GM23248 (cell line): ENCODE measurements at regions not wholly inside any gene's neighbourhood (a gene's known extent, or its start where the extent isn't known, plus 50 kb on each side); places are given as distances from the start of the nearest gene placed in this dataset.

Source experiments
- DNase-seq: peaks from one replicate; pipeline ENCODE4 v3.0.0-alpha.2; 2015
- H2AFZ ChIP-seq: fragments of 200-600 bp; sonication (generic); 2 replicates; pipeline ENCODE4 v1.6.1; 2016; ENCODE audit warnings: antibody characterized with exemption
- H3F3A ChIP-seq: fragments of 200-600 bp; sonication (generic); 2 replicates; pipeline ENCODE4 v1.6.1; 2016; ENCODE audit warnings: mild to moderate bottlenecking, antibody characterized with exemption, mixed run types; ENCODE audit not compliant: insufficient read depth
- H3K27ac ChIP-seq: fragments of 200-600 bp; sonication (generic); 2 replicates; pipeline ENCODE4 v1.5.1; 2016; ENCODE audit warnings: mild to moderate bottlenecking
- H3K27me3 ChIP-seq: fragments of 200-600 bp; sonication (generic); replicated peaks from 2 replicates; pipeline ENCODE4 v1.6.1; 2016; ENCODE audit warnings: mild to moderate bottlenecking; ENCODE audit not compliant: insufficient read depth
- H3K36me3 ChIP-seq: fragments of 200-600 bp; sonication (generic); 2 replicates; pipeline ENCODE4 v1.6.1; 2016; ENCODE audit warnings: low read depth, mild to moderate bottlenecking
- H3K4me1 ChIP-seq: fragments of 200-600 bp; sonication (generic); 2 replicates; pipeline ENCODE4 v1.6.1; 2016; ENCODE audit warnings: mild to moderate bottlenecking; ENCODE audit not compliant: insufficient read depth
- H3K4me2 ChIP-seq: fragments of 200-600 bp; sonication (generic); one replicate; pipeline ENCODE4 v1.6.1; 2016; ENCODE audit warnings: mild to moderate bottlenecking; ENCODE audit not compliant: unreplicated experiment
- H3K4me3 ChIP-seq: fragments of 200-600 bp; sonication (generic); 2 replicates; pipeline ENCODE4 v1.5.1; 2016; ENCODE audit warnings: mild to moderate bottlenecking
- H3K79me2 ChIP-seq: fragments of 200-600 bp; sonication (generic); 2 replicates; pipeline ENCODE4 v1.6.1; 2016; ENCODE audit warnings: mild to moderate bottlenecking; ENCODE audit not compliant: insufficient read depth
- H3K9ac ChIP-seq: fragments of 200-600 bp; sonication (generic); 2 replicates; pipeline ENCODE4 v1.6.1; 2016; ENCODE audit warnings: mild to moderate bottlenecking
- H3K9me2 ChIP-seq: fragments of 200-600 bp; sonication (generic); 2 replicates; pipeline ENCODE4 v1.6.1; 2016; ENCODE audit warnings: mixed run types, mild to moderate bottlenecking, moderate library complexity; ENCODE audit not compliant: insufficient read depth
- H3K9me3 ChIP-seq: fragments of 200-600 bp; sonication (generic); one replicate; pipeline ENCODE4 v1.6.1; 2017; ENCODE audit warnings: low read depth
- H4K20me1 ChIP-seq: fragments of 200-600 bp; sonication (generic); 2 replicates; pipeline ENCODE4 v1.6.0; 2016; ENCODE audit not compliant: insufficient read depth
- EZH2 ChIP-seq: fragments of 200-600 bp; sonication (generic); IDR thresholded peaks from 2 replicates; pipeline ENCODE4 v1.6.1; 2018; ENCODE audit warnings: antibody characterized with exemption, mild to moderate bottlenecking; ENCODE audit not compliant: insufficient read depth, poor library complexity, severe bottlenecking
- EZH2phosphoT487 ChIP-seq: fragments of 200-600 bp; sonication (generic); IDR thresholded peaks from 2 replicates; pipeline ENCODE4 v1.6.1; 2018; ENCODE audit warnings: antibody characterized with exemption, moderate library complexity, mild to moderate bottlenecking, low read depth; ENCODE audit not compliant: insufficient read depth
- WGBS, 2 experiments: methylation state at CpG; one replicate each; pipeline ENCODE4 v1.1.6; 2015 to 2017; ENCODE audit warnings: low lambda C conversion rate in 2 of 2, low coverage in 1 of 2; ENCODE audit errors: missing lambda C conversion rate in 2 of 2; 5-methylcytosine and 5-hydroxymethylcytosine counted together
- in situ Hi-C: fragments of 300-500 bp; cut with MboI; formaldehyde crosslinking; loops from 2 replicates; pipeline ENCODE4 v1.15.0; 2020

DNA sequence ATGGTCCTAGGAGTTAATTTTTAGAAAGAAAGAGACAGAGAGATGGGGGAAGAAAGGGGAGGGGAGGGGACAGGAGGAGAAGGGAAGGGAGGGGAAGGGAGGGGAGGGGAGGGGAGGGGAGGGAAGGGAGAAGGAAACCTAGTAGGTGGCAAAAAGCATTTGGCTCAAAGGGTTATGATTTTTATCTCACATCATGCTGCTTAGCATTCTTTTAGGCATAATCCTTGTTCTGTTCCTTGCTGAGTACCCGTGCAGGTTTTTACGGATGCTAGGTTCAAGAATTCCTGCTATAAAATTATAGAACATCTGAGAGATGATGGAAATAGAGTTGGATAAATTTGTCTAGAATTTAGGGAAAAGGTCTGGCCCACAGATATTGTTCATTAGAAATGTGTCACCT is 132.4 kb upstream of the PRSS1 start:
- H3K4me1 ChIP-seq, result peaks cover 16% of the 10 kb centered on the region
- DNase-seq, result no peak
- H3K9ac ChIP-seq, result no peak overlapping the region
- H3K9me2 ChIP-seq, result no peaks in the 10 kb centered on the region
- H3F3A ChIP-seq, result peaks cover 8% of the 10 kb centered on the region; the same call in 1 of the 2 replicates
- H2AFZ ChIP-seq, result no peak overlapping the region
- no peaks in the 10 kb centered on the region for H3K79me2 ChIP-seq
- H3K4me3 ChIP-seq, result no peak overlapping the region
- in situ Hi-C loops, result no loop called here
- WGBS, 2 experiments, result 59 to 71% methylated on average over 2 of the region's 2 CpGs
- TF ChIP-seq EZH2phosphoT487, result no peak
- TF ChIP-seq EZH2, result no peak
- no peaks in the 10 kb centered on the region for H3K36me3 ChIP-seq
- peaks cover 12% of the 10 kb centered on the region; the same call in 1 of the 2 replicates for H3K27me3 ChIP-seq
- no peak overlapping the region for H3K4me2 ChIP-seq
- no peak overlapping the region for H3K27ac ChIP-seq
- no peaks in the 10 kb centered on the region for H3K9me3 ChIP-seq
- no peaks in the 10 kb centered on the region for H4K20me1 ChIP-seq

DNA sequence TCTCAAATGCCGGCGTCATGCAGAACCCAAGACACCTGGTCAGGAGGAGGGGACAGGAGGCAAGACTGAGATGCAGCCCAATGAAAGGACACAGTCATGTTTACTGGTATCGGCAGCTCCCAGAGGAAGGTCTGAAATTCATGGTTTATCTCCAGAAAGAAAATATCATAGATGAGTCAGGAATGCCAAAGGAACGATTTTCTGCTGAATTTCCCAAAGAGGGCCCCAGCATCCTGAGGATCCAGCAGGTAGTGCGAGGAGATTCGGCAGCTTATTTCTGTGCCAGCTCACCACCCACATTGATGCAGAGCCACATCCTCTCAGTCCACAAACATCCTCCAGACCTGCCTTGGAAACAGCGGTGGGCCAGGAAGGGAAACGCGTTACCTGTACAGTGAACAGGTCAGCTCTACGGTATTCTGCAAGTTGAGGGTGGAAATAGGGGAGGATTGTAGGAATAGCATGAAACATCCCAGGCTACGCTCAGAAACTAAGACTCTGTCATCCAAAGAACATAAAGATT is 133.1 kb upstream of the PRSS1 start:
- TF ChIP-seq EZH2 (no peak), EZH2phosphoT487 (no peak)
- H3K27me3 ChIP-seq, result peaks cover 8% of the 10 kb centered on the region; the same call in 1 of the 2 replicates
- in situ Hi-C loops, result no loop called here
- H3F3A ChIP-seq, result peaks cover 8% of the 10 kb centered on the region; the same call in 1 of the 2 replicates
- no peaks in the 10 kb centered on the region for H3K9me3 ChIP-seq
- H3K4me3 ChIP-seq, result no peak overlapping the region
- no peaks in the 10 kb centered on the region for H3K9me2 ChIP-seq
- H4K20me1 ChIP-seq, result no peaks in the 10 kb centered on the region
- H3K36me3 ChIP-seq, result no peaks in the 10 kb centered on the region
- H3K79me2 ChIP-seq, result no peaks in the 10 kb centered on the region
- WGBS, 2 experiments, result 73 to 78% methylated on average over 11 of the region's 11 CpGs
- no peak overlapping the region for H3K27ac ChIP-seq
- DNase-seq, result no peak
- H2AFZ ChIP-seq, result no peak overlapping the region
- no peak overlapping the region for H3K4me2 ChIP-seq
- H3K9ac ChIP-seq, result no peak overlapping the region
- peaks cover 16% of the 10 kb centered on the region for H3K4me1 ChIP-seq

DNA sequence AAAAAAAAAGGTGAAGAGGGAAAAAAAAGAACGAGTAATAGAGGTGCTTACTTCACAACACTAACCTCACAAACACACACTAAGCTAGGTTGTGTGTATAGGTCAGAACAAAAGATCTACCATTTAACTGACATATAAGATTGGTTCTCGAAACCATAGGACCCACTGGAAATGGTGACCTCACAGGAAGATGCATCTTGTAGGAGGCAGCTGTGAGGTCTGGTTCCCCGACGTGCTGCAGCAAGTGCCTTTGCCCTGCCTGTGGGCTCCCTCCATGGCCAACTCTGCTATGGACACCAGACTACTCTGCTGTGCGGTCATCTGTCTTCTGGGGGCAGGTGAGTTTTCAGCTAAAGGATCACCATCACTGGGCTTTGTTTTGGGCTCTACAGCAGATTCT is 133.8 kb upstream of the PRSS1 start:
- Histone ChIP-seq H3K36me3 (no peaks in the 10 kb centered on the region), H3K79me2 (no peaks in the 10 kb centered on the region), H3F3A (peaks cover 8% of the 10 kb centered on the region; the same call in 1 of the 2 replicates), H4K20me1 (no peaks in the 10 kb centered on the region), H2AFZ (no peak overlapping the region), H3K9me2 (no peaks in the 10 kb centered on the region), H3K27ac (no peak overlapping the region), H3K9ac (no peak overlapping the region), H3K4me3 (no peak overlapping the region), H3K9me3 (no peaks in the 10 kb centered on the region), H3K4me2 (no peak overlapping the region), H3K4me1 (peaks cover 16% of the 10 kb centered on the region), H3K27me3 (0 out of 2 replicates have a peak, but pooled peaks cover 4% of the 10 kb centered on the region)
- WGBS, 2 experiments, result 89 to 90% methylated on average over 4 to 5 of the region's 5 CpGs
- in situ Hi-C loops, result no loop called here
- TF ChIP-seq EZH2phosphoT487, result no peak
- TF ChIP-seq EZH2, result no peak
- DNase-seq, result no peak

GRCh38 chr7:142614116-142614515 is 135.2 kb upstream of the PRSS1 start:
- no peaks in the 10 kb centered on the region for H3K9me3 ChIP-seq
- peaks cover 8% of the 10 kb centered on the region; the same call in 1 of the 2 replicates for H3F3A ChIP-seq
- no peaks in the 10 kb centered on the region for H3K9me2 ChIP-seq
- peak; percentile 43 for DNase-seq
- H3K79me2 ChIP-seq, result no peaks in the 10 kb centered on the region
- no peak overlapping the region for H3K4me3 ChIP-seq
- no peak for TF ChIP-seq EZH2phosphoT487
- no peak for TF ChIP-seq EZH2
- 0 out of 2 replicates have a peak, but pooled peaks cover 4% of the 10 kb centered on the region for H3K27me3 ChIP-seq
- H3K4me1 ChIP-seq, result peaks cover 16% of the 10 kb centered on the region
- no peak overlapping the region for H3K27ac ChIP-seq
- H3K36me3 ChIP-seq, result no peaks in the 10 kb centered on the region
- no peaks in the 10 kb centered on the region for H4K20me1 ChIP-seq
- no peak overlapping the region for H3K9ac ChIP-seq
- no peak overlapping the region for H2AFZ ChIP-seq
- H3K4me2 ChIP-seq, result no peak overlapping the region
- in situ Hi-C loops, result no loop called here
- WGBS, 2 experiments, result 95 to 100% methylated on average over 2 of the region's 2 CpGs
